BLaER1 treated with 17β-estradiol and CSF1 and Interleukin-3, amounts not matched to agents 10 nM and 100 nM (cell line): ENCODE measurements at regions not wholly inside any gene's neighbourhood (a gene's known extent, or its start where the extent isn't known, plus 50 kb on each side); places are given as distances from the start of the nearest gene placed in this dataset.
A peak's percentile ranks its signal among the peaks of the same experiment; 100 is the strongest.

Experiments
- H3K27ac ChIP-seq, 11 experiments: shearing (Covaris generic); formaldehyde crosslinking; 2 replicates each; pipeline ENCODE4 v1.8.1; 2022
- H3K27me3 ChIP-seq, 11 experiments: shearing (Covaris generic); formaldehyde crosslinking; 2 replicates each; pipeline ENCODE4 v1.8.1; 2022
- H3K36me3 ChIP-seq, 11 experiments: shearing (Covaris generic); formaldehyde crosslinking; 2 replicates each; pipeline ENCODE4 v1.8.1; 2022
- H3K4me1 ChIP-seq, 10 experiments: shearing (Covaris generic); formaldehyde crosslinking; 2 replicates each; pipeline ENCODE4 v1.8.1; 2022
- H3K4me2 ChIP-seq, 11 experiments: shearing (Covaris generic); formaldehyde crosslinking; 2 replicates each; pipeline ENCODE4 v1.8.1; 2022
- H3K4me3 ChIP-seq, 10 experiments: shearing (Covaris generic); formaldehyde crosslinking; 2 replicates each; pipeline ENCODE4 v1.8.1; 2022
- H3K9ac ChIP-seq, 11 experiments: shearing (Covaris generic); formaldehyde crosslinking; 2 replicates each; pipeline ENCODE4 v1.8.1; 2022
- H3K9me3 ChIP-seq, 11 experiments: shearing (Covaris generic); formaldehyde crosslinking; replicated peaks in 1 of 11; 2 replicates each; pipeline ENCODE4 v1.8.1; 2022
- H4K20me1 ChIP-seq, 11 experiments: shearing (Covaris generic); formaldehyde crosslinking; 2 replicates each; pipeline ENCODE4 v1.8.1; 2022
- Cebpa-rat ChIP-seq, 11 experiments: shearing (Covaris generic); IDR thresholded peaks; 2 replicates each; pipeline ENCODE4 v1.8.1; 2022

DNA sequence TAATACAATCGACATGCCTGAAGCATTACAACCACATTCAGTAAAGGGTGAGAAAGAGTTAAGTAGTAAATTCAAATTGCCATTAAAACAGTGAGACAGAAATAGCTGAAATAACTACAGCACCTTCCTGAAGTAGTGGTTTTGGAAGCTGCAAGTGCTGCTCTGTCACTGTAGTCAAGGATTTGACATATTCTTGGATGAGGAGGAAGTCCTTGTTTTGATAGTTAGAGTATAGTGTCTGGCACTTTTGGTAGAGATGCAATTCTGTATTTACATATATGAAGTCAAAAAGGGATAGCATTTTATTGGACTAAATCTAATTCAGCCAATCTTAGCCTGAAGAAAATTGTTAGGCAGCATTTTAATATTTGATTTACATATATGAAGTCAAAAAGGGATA lies 1559.6 kb downstream of the TECRL start:
- H3K9me3 ChIP-seq = 0 out of 22 replicates have a peak, but pooled peaks cover 0 to 3% (median 0%) of the 10 kb centered on the region in 11 experiments
- H3K4me2 ChIP-seq = no peak overlapping the region
- no peak for TF ChIP-seq Cebpa-rat (IDR thresholded peaks at IDR 0.05)
- no peaks in the 10 kb centered on the region for H4K20me1 ChIP-seq
- no peak overlapping the region for H3K9ac ChIP-seq
- no peaks in the 10 kb centered on the region for H3K4me1 ChIP-seq
- no peaks in the 10 kb centered on the region for H3K27me3 ChIP-seq
- no peak overlapping the region for H3K4me3 ChIP-seq
- no peaks in the 10 kb centered on the region for H3K36me3 ChIP-seq
- H3K27ac ChIP-seq = no peak overlapping the region

DNA sequence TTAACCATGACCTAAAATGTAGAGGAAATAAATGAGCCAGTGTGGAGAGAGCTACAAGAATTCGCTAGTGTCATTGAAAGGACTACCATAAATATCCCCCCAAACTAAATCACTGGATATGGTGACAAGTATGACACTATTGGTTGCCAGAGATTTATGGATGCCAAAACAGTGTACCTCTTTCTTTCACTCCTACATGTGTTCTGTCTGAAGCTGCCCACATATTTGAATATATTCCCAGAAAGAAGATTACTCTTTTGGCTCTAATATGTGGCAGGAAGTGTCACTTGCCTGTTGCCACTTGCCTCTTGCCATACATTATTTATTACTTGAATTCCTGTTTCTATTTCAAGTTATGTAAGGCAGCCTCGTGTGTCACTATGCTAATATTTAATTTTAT lies 1573.6 kb downstream of the TECRL start:
- Histone ChIP-seq H3K27me3 (no peaks in the 10 kb centered on the region), H3K36me3 (no peaks in the 10 kb centered on the region), H3K4me3 (no peak overlapping the region), H3K9ac (no peak overlapping the region), H4K20me1 (no peaks in the 10 kb centered on the region), H3K27ac (no peak overlapping the region), H3K4me1 (no peaks in the 10 kb centered on the region), H3K9me3 (no peaks in the 10 kb centered on the region), H3K4me2 (no peak overlapping the region)
- TF ChIP-seq Cebpa-rat (IDR thresholded peaks at IDR 0.05) = no peak

DNA sequence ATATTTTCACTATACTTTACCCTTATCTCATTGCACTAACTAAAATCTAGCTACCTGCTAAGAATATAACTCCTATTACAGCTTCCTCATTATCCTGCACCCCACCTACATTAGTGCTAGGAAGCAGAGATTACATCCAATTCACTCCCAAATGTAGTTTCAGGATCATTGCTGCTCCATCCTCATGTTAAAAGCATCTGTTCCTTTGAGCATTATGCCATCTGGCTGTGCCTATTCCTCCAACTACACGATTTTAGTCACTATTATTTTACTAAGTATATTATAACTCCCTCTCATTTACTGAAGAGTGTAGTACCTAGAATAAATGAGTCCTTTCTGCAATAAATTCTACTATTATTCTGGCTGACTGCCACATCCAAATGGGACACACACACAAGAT lies 1586.9 kb downstream of the TECRL start:
- no peak for TF ChIP-seq Cebpa-rat (IDR thresholded peaks at IDR 0.05)
- no peaks in the 10 kb centered on the region for H3K36me3 ChIP-seq
- no peaks in the 10 kb centered on the region for H3K4me1 ChIP-seq
- H3K27me3 ChIP-seq = no peaks in the 10 kb centered on the region
- no peaks in the 10 kb centered on the region for H4K20me1 ChIP-seq
- H3K27ac ChIP-seq = no peak overlapping the region
- no peak overlapping the region for H3K9ac ChIP-seq
- peaks cover 0 to 11% (median 5%) of the 10 kb centered on the region in 11 experiments; a peak in 13 of 22 replicates for H3K9me3 ChIP-seq
- no peak overlapping the region for H3K4me3 ChIP-seq
- H3K4me2 ChIP-seq = no peak overlapping the region

DNA sequence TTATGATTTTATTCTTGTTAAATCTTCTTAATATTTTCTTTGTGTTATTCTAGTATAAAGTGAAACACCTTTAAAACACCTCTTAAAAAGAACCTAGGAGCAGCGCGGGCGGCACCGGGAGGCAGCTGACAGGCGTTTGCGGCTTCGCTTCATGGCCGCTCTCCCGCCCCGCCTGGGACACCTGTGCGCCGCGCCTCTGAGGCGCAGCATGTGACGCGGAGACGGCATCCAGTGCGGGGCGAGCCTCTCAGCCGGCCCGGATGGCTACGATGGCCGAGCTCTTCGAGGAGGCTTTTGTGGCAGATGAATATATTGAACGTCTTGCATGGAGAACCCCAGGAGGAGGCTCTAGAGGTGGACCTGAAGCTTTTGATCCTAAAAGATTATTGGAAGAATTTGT lies 1592.7 kb downstream of the TECRL start:
- Histone ChIP-seq H3K9ac (no peak overlapping the region), H3K27me3 (no peaks in the 10 kb centered on the region), H3K4me2 (no peak overlapping the region), H4K20me1 (no peaks in the 10 kb centered on the region), H3K36me3 (no peaks in the 10 kb centered on the region), H3K9me3 (no peaks in the 10 kb centered on the region), H3K27ac (no peak overlapping the region), H3K4me3 (no peak overlapping the region), H3K4me1 (peaks cover 0 to 14% (median 0%) of the 10 kb centered on the region in 10 experiments; a peak in 5 of 20 replicates)
- no peak for TF ChIP-seq Cebpa-rat (IDR thresholded peaks at IDR 0.05)

DNA sequence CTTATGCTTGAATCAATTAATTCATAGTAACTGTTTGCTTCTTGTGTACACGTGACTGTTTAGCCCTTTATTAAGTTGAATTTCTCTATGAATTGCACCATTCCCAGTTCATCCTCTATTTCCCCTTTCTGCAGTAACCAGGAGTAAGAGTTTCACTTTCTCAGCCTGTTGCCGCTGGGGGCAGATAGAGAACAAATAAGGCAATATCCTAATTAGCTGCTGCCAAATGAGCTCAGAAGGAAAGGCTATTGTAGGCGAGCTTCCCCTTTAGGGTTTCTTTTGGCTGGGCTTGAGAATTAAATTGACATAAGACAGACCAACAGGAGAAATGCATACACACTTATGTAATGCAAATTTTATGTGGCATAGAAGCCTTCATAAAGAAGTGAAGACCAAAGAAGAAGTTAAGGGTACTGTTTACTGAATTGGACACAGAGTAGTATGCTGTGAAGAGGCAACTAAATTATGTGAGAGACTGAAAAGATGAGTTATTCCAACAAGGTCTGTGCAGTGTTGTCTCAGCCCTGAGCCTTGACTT lies 1594.7 kb downstream of the TECRL start:
- H3K9ac ChIP-seq = no peak overlapping the region
- H3K27ac ChIP-seq = no peak overlapping the region
- no peak overlapping the region for H3K4me3 ChIP-seq
- peaks cover 0 to 14% (median 0%) of the 10 kb centered on the region in 10 experiments; a peak in 5 of 20 replicates for H3K4me1 ChIP-seq
- no peaks in the 10 kb centered on the region for H3K36me3 ChIP-seq
- no peak for TF ChIP-seq Cebpa-rat (IDR thresholded peaks at IDR 0.05)
- no peaks in the 10 kb centered on the region for H4K20me1 ChIP-seq
- H3K9me3 ChIP-seq = no peaks in the 10 kb centered on the region
- no peaks in the 10 kb centered on the region for H3K27me3 ChIP-seq
- peak overlapping the region in 3 of 11 experiments; percentile 18 to 51 (median 51); a peak in 5 of 22 replicates for H3K4me2 ChIP-seq

DNA sequence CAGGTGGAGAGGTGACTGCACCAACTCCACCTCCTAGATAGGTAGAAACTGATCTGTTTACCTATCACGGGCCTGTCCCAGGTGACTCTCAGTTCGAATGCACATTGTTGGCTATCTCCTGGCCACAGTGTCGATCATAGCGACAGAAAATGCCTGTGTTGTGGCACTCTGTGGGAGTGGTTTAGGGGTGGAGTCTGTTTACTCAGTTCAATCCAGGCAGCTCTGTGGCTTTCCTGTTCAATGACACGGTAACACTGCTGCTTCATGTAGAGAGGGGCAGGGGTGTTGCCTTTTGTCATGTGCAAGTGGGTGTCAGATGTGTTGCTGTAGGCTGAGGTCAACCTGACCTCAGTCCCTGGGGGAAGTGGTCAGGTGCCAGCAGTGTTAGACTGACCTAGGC lies 1602.4 kb downstream of the TECRL start:
- TF ChIP-seq Cebpa-rat (IDR thresholded peaks at IDR 0.05) = no peak
- Histone ChIP-seq H3K4me3 (no peak overlapping the region), H3K4me1 (no peaks in the 10 kb centered on the region), H4K20me1 (no peaks in the 10 kb centered on the region), H3K27me3 (no peaks in the 10 kb centered on the region), H3K4me2 (no peak overlapping the region), H3K9ac (no peak overlapping the region), H3K27ac (no peak overlapping the region), H3K9me3 (no peaks in the 10 kb centered on the region), H3K36me3 (no peaks in the 10 kb centered on the region)

DNA sequence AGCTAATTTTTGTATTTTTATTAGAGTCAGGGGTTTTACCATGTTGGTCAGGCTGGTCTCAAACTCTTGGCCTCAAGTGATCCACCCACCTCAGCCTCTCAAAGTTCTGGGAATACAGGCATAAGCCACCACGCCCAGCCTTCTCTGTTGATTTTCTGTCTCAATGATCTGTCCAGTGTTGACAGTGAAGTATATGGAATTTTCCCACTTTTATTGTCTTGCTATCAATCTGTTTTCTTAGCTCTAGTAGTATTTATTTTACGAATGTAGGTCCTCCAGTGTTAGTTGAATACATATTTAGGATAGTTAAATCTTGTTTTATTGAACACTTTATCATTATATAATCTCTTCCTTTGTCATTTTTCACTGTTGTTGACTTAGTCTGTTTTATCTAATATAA lies 1603.9 kb downstream of the ADGRL3 start:
- H4K20me1 ChIP-seq = no peaks in the 10 kb centered on the region
- no peak overlapping the region for H3K9ac ChIP-seq
- no peak overlapping the region for H3K4me3 ChIP-seq
- H3K36me3 ChIP-seq = no peaks in the 10 kb centered on the region
- no peak overlapping the region for H3K27ac ChIP-seq
- H3K27me3 ChIP-seq = no peaks in the 10 kb centered on the region
- H3K4me1 ChIP-seq = no peaks in the 10 kb centered on the region
- H3K4me2 ChIP-seq = no peak overlapping the region
- TF ChIP-seq Cebpa-rat (IDR thresholded peaks at IDR 0.05) = no peak
- H3K9me3 ChIP-seq = no peaks in the 10 kb centered on the region

DNA sequence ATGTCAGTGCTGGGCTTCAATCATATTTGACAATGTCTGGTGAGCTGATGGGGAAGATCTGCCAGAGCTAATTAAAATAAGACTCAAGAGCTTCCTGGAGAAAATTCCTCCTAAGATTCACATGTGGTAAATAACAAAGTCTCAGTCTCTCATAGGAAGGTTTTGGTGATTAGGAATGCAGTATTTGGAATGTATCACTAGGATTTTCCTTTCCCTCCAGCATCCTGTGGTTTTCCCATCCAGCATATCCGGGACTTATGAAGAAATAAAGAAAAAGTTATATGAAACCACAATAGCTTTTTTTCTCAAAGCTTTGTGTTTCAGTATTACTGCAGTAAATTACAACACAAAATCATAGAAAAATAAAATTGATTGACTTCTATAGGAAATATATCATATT lies 1597.1 kb downstream of the ADGRL3 start:
- TF ChIP-seq Cebpa-rat (IDR thresholded peaks at IDR 0.05) = no peak
- H3K36me3 ChIP-seq = no peaks in the 10 kb centered on the region

DNA sequence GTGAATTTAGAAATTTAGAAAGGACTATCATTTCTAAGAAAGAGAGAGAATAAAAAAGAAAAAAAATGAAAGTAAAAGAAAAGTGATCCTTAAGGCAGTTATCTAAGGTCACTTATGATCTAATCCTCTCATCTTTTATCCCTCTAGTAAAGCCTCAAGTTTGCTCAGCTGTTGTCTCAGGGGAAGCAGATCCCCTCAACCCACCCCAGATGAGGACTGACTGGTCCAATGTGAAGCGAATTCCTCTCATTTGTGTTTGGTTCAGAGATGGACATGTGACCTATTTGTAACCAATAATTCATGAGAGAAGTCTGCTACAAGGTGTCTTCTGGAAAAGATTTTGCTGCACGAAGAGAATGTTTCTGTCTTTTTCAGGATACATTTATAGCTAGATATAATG lies 1591.3 kb downstream of the ADGRL3 start:
- Histone ChIP-seq H4K20me1 (no peaks in the 10 kb centered on the region), H3K27ac (no peak overlapping the region), H3K4me3 (no peak overlapping the region), H3K36me3 (no peaks in the 10 kb centered on the region), H3K27me3 (no peaks in the 10 kb centered on the region), H3K4me2 (no peak overlapping the region), H3K9ac (no peak overlapping the region), H3K4me1 (no peaks in the 10 kb centered on the region), H3K9me3 (no peaks in the 10 kb centered on the region)
- no peak for TF ChIP-seq Cebpa-rat (IDR thresholded peaks at IDR 0.05)

More for the DNA sequence above, 1597.1 kb downstream of the ADGRL3 start:
- no peaks in the 10 kb centered on the region for H3K9me3 ChIP-seq
- no peaks in the 10 kb centered on the region for H3K27me3 ChIP-seq
- no peaks in the 10 kb centered on the region for H3K4me1 ChIP-seq
- no peak overlapping the region for H3K4me3 ChIP-seq
- H4K20me1 ChIP-seq = no peaks in the 10 kb centered on the region
- H3K4me2 ChIP-seq = no peak overlapping the region
- no peak overlapping the region for H3K27ac ChIP-seq
- no peak overlapping the region for H3K9ac ChIP-seq

DNA sequence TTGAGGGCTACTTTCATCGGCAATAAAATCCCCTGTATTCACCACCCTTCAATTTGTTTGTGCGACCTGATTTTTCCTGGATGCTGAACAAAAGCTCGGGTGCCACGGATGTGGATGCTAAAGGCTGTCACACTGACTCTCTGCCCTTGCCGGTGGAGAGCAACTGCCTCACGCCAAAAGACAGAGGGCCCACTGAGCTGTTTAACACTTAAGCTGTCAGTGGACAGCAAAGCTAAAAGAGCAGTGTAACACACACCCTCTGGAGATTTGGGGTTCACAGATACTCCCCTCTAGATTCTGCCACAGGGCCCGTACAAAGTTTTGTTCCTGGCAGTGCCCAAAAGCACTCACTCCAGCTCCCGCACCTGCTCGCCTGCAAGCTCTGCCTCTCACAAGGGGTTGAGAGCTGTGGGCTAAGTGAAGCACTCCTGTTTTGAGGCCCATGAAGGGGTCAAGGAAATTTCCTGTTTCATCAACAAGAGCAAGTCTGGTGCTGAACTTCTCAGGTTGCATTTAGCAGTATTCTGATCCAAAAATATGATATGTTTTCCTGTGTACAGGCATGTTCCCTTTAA lies 1571.9 kb downstream of the ADGRL3 start:
- H3K4me1 ChIP-seq = no peaks in the 10 kb centered on the region
- H3K4me2 ChIP-seq = no peak overlapping the region
- H3K27me3 ChIP-seq = no peaks in the 10 kb centered on the region
- no peak overlapping the region for H3K9ac ChIP-seq
- H4K20me1 ChIP-seq = no peaks in the 10 kb centered on the region
- H3K27ac ChIP-seq = no peak overlapping the region
- no peak overlapping the region for H3K4me3 ChIP-seq
- no peaks in the 10 kb centered on the region for H3K36me3 ChIP-seq
- no peak for TF ChIP-seq Cebpa-rat (IDR thresholded peaks at IDR 0.05)
- no peaks in the 10 kb centered on the region for H3K9me3 ChIP-seq
